GM12864 (cell line): ENCODE measurements at regions not wholly inside any gene's neighbourhood (a gene's known extent, or its start where the extent isn't known, plus 50 kb on each side); places are given as distances from the start of the nearest gene placed in this dataset.

Experiments used
- DNase-seq: peaks from one replicate; pipeline ENCODE4 v3.0.0-alpha.2; 2011; ENCODE audit warnings: low read depth
- H3K4me3 ChIP-seq: 2 replicates; pipeline ENCODE4 v1.5.1; 2011; ENCODE audit warnings: mild to moderate bottlenecking, low read depth, low read length, control low read depth
- CTCF ChIP-seq: IDR thresholded peaks from 2 replicates; pipeline ENCODE4 v1.5.1; 2011; ENCODE audit warnings: low read depth, mild to moderate bottlenecking, moderate library complexity, low read length, control low read depth, inconsistent platforms; ENCODE audit errors: missing control alignments

GRCh38 chr1:162983671-162984425 lies 85.3 kb upstream of the RGS4 start:
- no peak for DNase-seq
- H3K4me3 ChIP-seq: no peak overlapping the region
- TF ChIP-seq CTCF: no peak

- no peak overlapping the region for H3K4me3 ChIP-seq
- no peak for DNase-seq
- TF ChIP-seq CTCF: no peak
Measured at GRCh38 chr1:162982364-162982763, 86.8 kb upstream of the RGS4 start.

- no peak for TF ChIP-seq CTCF
- DNase-seq: no peak
- no peak overlapping the region for H3K4me3 ChIP-seq
Measured at GRCh38 chr1:162977944-162978568, 91.1 kb upstream of the RGS4 start.

GRCh38 chr1:162976628-162977027 lies 92.5 kb upstream of the RGS4 start:
- no peak for TF ChIP-seq CTCF
- H3K4me3 ChIP-seq: no peak overlapping the region
- DNase-seq: no peak

GRCh38 chr1:162974810-162975209 lies 94.4 kb upstream of the RGS4 start:
- no peak for TF ChIP-seq CTCF
- no peak overlapping the region for H3K4me3 ChIP-seq
- no peak for DNase-seq

- no peak overlapping the region for H3K4me3 ChIP-seq
- no peak for DNase-seq
- no peak for TF ChIP-seq CTCF
Measured at GRCh38 chr1:162973381-162973795, 95.8 kb upstream of the RGS4 start.

GRCh38 chr1:162972773-162973172 lies 96.4 kb upstream of the RGS4 start:
- no peak overlapping the region for H3K4me3 ChIP-seq
- no peak for DNase-seq
- no peak for TF ChIP-seq CTCF
